ENCODE measurements at regions not wholly inside any gene's neighbourhood (a gene's known extent, or its start where the extent isn't known, plus 50 kb on each side); places are given as distances from the start of the nearest gene placed in this dataset.

GRCh38 chr5:56419667-56420066 is 186.5 kb upstream of the ANKRD55 start:
- H3K4me3 ChIP-seq (ENCODE audit: low read length) = no peak overlapping the region
- no peak for TF ChIP-seq CTCF (IDR thresholded peaks at IDR 0.05; ENCODE audit: insufficient read depth, low read depth, low read length, missing control alignments)
- DNase-seq (ENCODE audit: low read depth) = no peak

GRCh38 chr5:56415356-56415765 is 182.2 kb upstream of the ANKRD55 start:
- H3K4me3 ChIP-seq (ENCODE audit: low read length) = no peak overlapping the region
- peak; percentile 61 for DNase-seq (ENCODE audit: low read depth)
- no peak for TF ChIP-seq CTCF (IDR thresholded peaks at IDR 0.05; ENCODE audit: insufficient read depth, low read depth, low read length, missing control alignments)

- DNase-seq (ENCODE audit: low read depth) = no peak
- H3K4me3 ChIP-seq (ENCODE audit: low read length) = no peak overlapping the region
- TF ChIP-seq CTCF (IDR thresholded peaks at IDR 0.05; ENCODE audit: insufficient read depth, low read depth, low read length, missing control alignments) = no peak
These were observed 180.9 kb upstream of the ANKRD55 start for GRCh38 chr5:56414066-56414465.

- no peak overlapping the region for H3K4me3 ChIP-seq (ENCODE audit: low read length)
- no peak for TF ChIP-seq CTCF (IDR thresholded peaks at IDR 0.05; ENCODE audit: insufficient read depth, low read depth, low read length, missing control alignments)
- DNase-seq (ENCODE audit: low read depth) = no peak
These were observed 180.4 kb upstream of the ANKRD55 start for GRCh38 chr5:56413546-56413945.

GRCh38 chr5:56412601-56413379 is 179.7 kb upstream of the ANKRD55 start:
- no peak overlapping the region for H3K4me3 ChIP-seq (ENCODE audit: low read length)
- no peak for TF ChIP-seq CTCF (IDR thresholded peaks at IDR 0.05; ENCODE audit: insufficient read depth, low read depth, low read length, missing control alignments)
- DNase-seq (ENCODE audit: low read depth) = no peak

GRCh38 chr5:56410696-56411095 is 177.6 kb upstream of the ANKRD55 start:
- DNase-seq (ENCODE audit: low read depth) = peak; percentile 66
- no peak overlapping the region for H3K4me3 ChIP-seq (ENCODE audit: low read length)
- TF ChIP-seq CTCF (IDR thresholded peaks at IDR 0.05; ENCODE audit: insufficient read depth, low read depth, low read length, missing control alignments) = no peak

Data from epithelial cell of esophagus (primary cell).